ENCODE measurements at regions not wholly inside any gene's neighbourhood (a gene's known extent, or its start where the extent isn't known, plus 50 kb on each side); places are given as distances from the start of the nearest gene placed in this dataset.
"Not testable (repeated sequence)": the region's sequence is repeated elsewhere in the genome, so short reads cannot be mapped to it uniquely, and the experiment has no call there.

GRCh38 chr11:93902921-93903320 lies 52.5 kb upstream of the VSTM5 start:
- DNase-seq: no peak

GRCh38 chr11:93903989-93904388 lies 53.6 kb upstream of the VSTM5 start:
- no peak for DNase-seq

- DNase-seq: no peak
Measured at GRCh38 chr11:93904716-93905115, 54.3 kb upstream of the VSTM5 start.

- no peak for DNase-seq
Measured at GRCh38 chr11:93905384-93905783, 55.0 kb upstream of the VSTM5 start.

GRCh38 chr11:93906486-93906885 lies 56.1 kb upstream of the VSTM5 start:
- no peak for DNase-seq

GRCh38 chr11:93907901-93908300 lies 57.5 kb upstream of the VSTM5 start:
- DNase-seq: no peak

GRCh38 chr11:93908689-93909088 lies 58.3 kb upstream of the VSTM5 start:
- DNase-seq: no peak

- DNase-seq: no peak
Measured at GRCh38 chr11:93917673-93918072, 67.3 kb upstream of the VSTM5 start.

- peak; percentile 60 for DNase-seq
Measured at GRCh38 chr11:93921695-93922468, 71.5 kb upstream of the VSTM5 start.

- no peak for DNase-seq
Measured at GRCh38 chr11:93922830-93923229, 72.4 kb upstream of the VSTM5 start.

GRCh38 chr11:93926099-93926498 lies 75.7 kb upstream of the VSTM5 start:
- DNase-seq: not testable (repeated sequence)

GRCh38 chr11:93929407-93929806 lies 79.0 kb upstream of the VSTM5 start:
- no peak for DNase-seq

GRCh38 chr11:93933230-93933629 lies 82.8 kb upstream of the VSTM5 start:
- no peak for DNase-seq

GRCh38 chr11:93935826-93936225 lies 85.3 kb upstream of the HEPHL1 start:
- DNase-seq: peak; percentile 82

- no peak for DNase-seq
Measured at GRCh38 chr11:93936460-93936859, 84.7 kb upstream of the HEPHL1 start.

GRCh38 chr11:93939084-93939760 lies 81.9 kb upstream of the HEPHL1 start:
- no peak for DNase-seq

GRCh38 chr11:93940395-93940794 lies 80.8 kb upstream of the HEPHL1 start:
- DNase-seq: no peak

GRCh38 chr11:93942176-93942575 lies 79.0 kb upstream of the HEPHL1 start:
- no peak for DNase-seq

- no peak for DNase-seq
Measured at GRCh38 chr11:93945596-93945995, 75.6 kb upstream of the HEPHL1 start.

GRCh38 chr11:93952082-93952780 lies 68.9 kb upstream of the HEPHL1 start:
- DNase-seq: no peak

GRCh38 chr11:93957397-93957952 lies 63.7 kb upstream of the HEPHL1 start:
- no peak for DNase-seq

GRCh38 chr11:93958991-93959390 lies 62.2 kb upstream of the HEPHL1 start:
- peak; percentile 57 for DNase-seq

- DNase-seq: no peak
Measured at GRCh38 chr11:93959663-93960062, 61.5 kb upstream of the HEPHL1 start.

GRCh38 chr11:93963072-93963471 lies 58.1 kb upstream of the HEPHL1 start:
- no peak for DNase-seq

Measured in NCI-H2029 (cell line).